ENCODE measurements at regions not wholly inside any gene's neighbourhood (a gene's known extent, or its start where the extent isn't known, plus 50 kb on each side); places are given as distances from the start of the nearest gene placed in this dataset.

DNA sequence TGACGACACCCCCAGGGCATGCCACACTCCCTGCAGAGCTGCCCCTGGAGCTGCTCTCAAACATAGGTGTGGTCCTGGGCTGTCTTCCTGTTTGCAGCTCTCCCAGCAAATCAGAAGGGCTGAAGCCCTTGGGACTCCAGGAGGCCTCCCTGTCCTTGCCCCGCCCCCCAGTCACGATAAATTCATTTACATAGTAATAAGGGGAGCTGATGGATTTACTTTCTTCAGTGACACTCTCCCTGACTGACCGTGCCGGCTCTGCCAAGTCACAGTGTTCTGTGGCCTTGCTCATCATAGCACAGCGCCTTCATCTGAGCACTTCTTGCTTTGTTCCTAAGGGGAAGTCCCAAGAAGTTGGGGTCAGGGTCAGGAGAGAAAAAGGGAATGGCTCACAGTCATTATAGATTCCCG, 121.4 kb downstream of the ENC1 start:
- Histone ChIP-seq H2AFZ (ENCODE audit: low read depth, low read length) (no peak overlapping the region), H3K9me2 (ENCODE audit: insufficient read depth, low read length) (no peaks in the 10 kb centered on the region), H3K27me3 (ENCODE audit: insufficient read depth, low read depth, low read length) (no peaks in the 10 kb centered on the region), H3F3A (ENCODE audit: insufficient read depth, low read length, poor library complexity, severe bottlenecking) (no peaks in the 10 kb centered on the region), H3K79me2 (replicated peaks; ENCODE audit: insufficient read depth, low read length) (no peaks in the 10 kb centered on the region), H3K9me3 (ENCODE audit: low read length) (no peaks in the 10 kb centered on the region), H3K9ac (ENCODE audit: low read length) (no peak overlapping the region), H3K4me2 (ENCODE audit: low read length) (no peak overlapping the region), H3K4me3 (ENCODE audit: low read length) (no peak overlapping the region), H3K36me3 (ENCODE audit: insufficient read depth, low read length) (no peaks in the 10 kb centered on the region), H4K20me1 (ENCODE audit: insufficient read depth) (no peaks in the 10 kb centered on the region), H3K27ac (ENCODE audit: low read length) (no peak overlapping the region)
- no peak for TF ChIP-seq TAF1 (IDR thresholded peaks at IDR 0.05; ENCODE audit: low read depth)
- TF ChIP-seq POLR2AphosphoS5 (IDR thresholded peaks at IDR 0.05) = no peak
- TF ChIP-seq EP300 (conservative IDR thresholded peaks at IDR 0.05; ENCODE audit: poor library complexity, severe bottlenecking) = no peak
- TF ChIP-seq, protein P1, sequence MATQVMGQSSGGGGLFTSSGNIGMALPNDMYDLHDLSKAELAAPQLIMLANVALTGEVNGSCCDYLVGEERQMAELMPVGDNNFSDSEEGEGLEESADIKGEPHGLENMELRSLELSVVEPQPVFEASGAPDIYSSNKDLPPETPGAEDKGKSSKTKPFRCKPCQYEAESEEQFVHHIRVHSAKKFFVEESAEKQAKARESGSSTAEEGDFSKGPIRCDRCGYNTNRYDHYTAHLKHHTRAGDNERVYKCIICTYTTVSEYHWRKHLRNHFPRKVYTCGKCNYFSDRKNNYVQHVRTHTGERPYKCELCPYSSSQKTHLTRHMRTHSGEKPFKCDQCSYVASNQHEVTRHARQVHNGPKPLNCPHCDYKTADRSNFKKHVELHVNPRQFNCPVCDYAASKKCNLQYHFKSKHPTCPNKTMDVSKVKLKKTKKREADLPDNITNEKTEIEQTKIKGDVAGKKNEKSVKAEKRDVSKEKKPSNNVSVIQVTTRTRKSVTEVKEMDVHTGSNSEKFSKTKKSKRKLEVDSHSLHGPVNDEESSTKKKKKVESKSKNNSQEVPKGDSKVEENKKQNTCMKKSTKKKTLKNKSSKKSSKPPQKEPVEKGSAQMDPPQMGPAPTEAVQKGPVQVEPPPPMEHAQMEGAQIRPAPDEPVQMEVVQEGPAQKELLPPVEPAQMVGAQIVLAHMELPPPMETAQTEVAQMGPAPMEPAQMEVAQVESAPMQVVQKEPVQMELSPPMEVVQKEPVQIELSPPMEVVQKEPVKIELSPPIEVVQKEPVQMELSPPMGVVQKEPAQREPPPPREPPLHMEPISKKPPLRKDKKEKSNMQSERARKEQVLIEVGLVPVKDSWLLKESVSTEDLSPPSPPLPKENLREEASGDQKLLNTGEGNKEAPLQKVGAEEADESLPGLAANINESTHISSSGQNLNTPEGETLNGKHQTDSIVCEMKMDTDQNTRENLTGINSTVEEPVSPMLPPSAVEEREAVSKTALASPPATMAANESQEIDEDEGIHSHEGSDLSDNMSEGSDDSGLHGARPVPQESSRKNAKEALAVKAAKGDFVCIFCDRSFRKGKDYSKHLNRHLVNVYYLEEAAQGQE (IDR thresholded peaks at IDR 0.05; ENCODE audit: borderline replicate concordance) = no peak
- no peak for TF ChIP-seq EZH2 (IDR thresholded peaks at IDR 0.05; ENCODE audit: borderline replicate concordance, insufficient read depth, low read length, poor library complexity, severe bottlenecking)
- TF ChIP-seq CTCF (IDR thresholded peaks at IDR 0.05; ENCODE audit: poor library complexity, severe bottlenecking) = no peak
- TF ChIP-seq SMC3 (conservative IDR thresholded peaks at IDR 0.05; ENCODE audit: poor library complexity) = no peak
- no peak for TF ChIP-seq RAD21 (conservative IDR thresholded peaks at IDR 0.05)
- TF ChIP-seq MXI1 (conservative IDR thresholded peaks at IDR 0.05; ENCODE audit: poor library complexity, severe bottlenecking) = no peak

DNA sequence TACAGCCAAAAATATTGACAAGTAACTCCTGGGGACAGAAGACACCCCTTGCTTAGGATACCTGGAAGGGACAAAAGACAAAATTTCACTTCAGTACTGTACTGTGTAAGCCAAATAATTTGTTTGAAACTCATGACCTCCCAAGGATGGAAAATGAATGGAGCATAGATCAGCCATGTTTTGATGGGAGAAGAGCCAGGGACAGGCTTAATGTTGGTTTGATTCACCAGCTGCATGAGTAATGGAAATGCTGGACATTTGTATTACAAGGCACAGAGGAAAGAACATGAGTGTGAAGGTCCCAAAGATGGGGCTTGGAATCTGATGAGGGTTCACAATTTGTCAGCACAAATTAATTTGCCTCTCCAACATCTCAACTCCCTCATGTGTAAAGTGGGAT, 122.8 kb downstream of the ENC1 start:
- TF ChIP-seq SMC3 (conservative IDR thresholded peaks at IDR 0.05; ENCODE audit: poor library complexity) = no peak
- Histone ChIP-seq H3K36me3 (ENCODE audit: insufficient read depth, low read length) (no peaks in the 10 kb centered on the region), H3F3A (ENCODE audit: insufficient read depth, low read length, poor library complexity, severe bottlenecking) (no peaks in the 10 kb centered on the region), H2AFZ (ENCODE audit: low read depth, low read length) (no peak overlapping the region), H3K79me2 (replicated peaks; ENCODE audit: insufficient read depth, low read length) (no peaks in the 10 kb centered on the region), H3K27me3 (ENCODE audit: insufficient read depth, low read depth, low read length) (no peaks in the 10 kb centered on the region), H3K4me2 (ENCODE audit: low read length) (no peak overlapping the region), H3K9ac (ENCODE audit: low read length) (no peak overlapping the region), H4K20me1 (ENCODE audit: insufficient read depth) (no peaks in the 10 kb centered on the region), H3K27ac (ENCODE audit: low read length) (no peak overlapping the region), H3K9me3 (ENCODE audit: low read length) (no peaks in the 10 kb centered on the region), H3K4me3 (ENCODE audit: low read length) (no peak overlapping the region), H3K9me2 (ENCODE audit: insufficient read depth, low read length) (no peaks in the 10 kb centered on the region)

- H3K4me3 ChIP-seq (ENCODE audit: low read length) = no peak overlapping the region
- H3K4me2 ChIP-seq (ENCODE audit: low read length) = no peak overlapping the region
- no peaks in the 10 kb centered on the region for H3K79me2 ChIP-seq (replicated peaks; ENCODE audit: insufficient read depth, low read length)
- no peaks in the 10 kb centered on the region for H3K27me3 ChIP-seq (ENCODE audit: insufficient read depth, low read depth, low read length)
- H3K27ac ChIP-seq (ENCODE audit: low read length) = no peak overlapping the region
- H2AFZ ChIP-seq (ENCODE audit: low read depth, low read length) = no peak overlapping the region
- H3F3A ChIP-seq (ENCODE audit: insufficient read depth, low read length, poor library complexity, severe bottlenecking) = no peaks in the 10 kb centered on the region
- no peaks in the 10 kb centered on the region for H3K36me3 ChIP-seq (ENCODE audit: insufficient read depth, low read length)
- no peaks in the 10 kb centered on the region for H4K20me1 ChIP-seq (ENCODE audit: insufficient read depth)
- no peak overlapping the region for H3K9ac ChIP-seq (ENCODE audit: low read length)
- no peaks in the 10 kb centered on the region for H3K9me3 ChIP-seq (ENCODE audit: low read length)
- TF ChIP-seq TAF1 (IDR thresholded peaks at IDR 0.05; ENCODE audit: low read depth) = no peak
- no peak for TF ChIP-seq MXI1 (conservative IDR thresholded peaks at IDR 0.05; ENCODE audit: poor library complexity, severe bottlenecking)
- TF ChIP-seq, protein P1 (IDR thresholded peaks at IDR 0.05; ENCODE audit: borderline replicate concordance) = peak; percentile 25
- no peak for TF ChIP-seq RAD21 (conservative IDR thresholded peaks at IDR 0.05)
- H3K9me2 ChIP-seq (ENCODE audit: insufficient read depth, low read length) = no peaks in the 10 kb centered on the region
Measured at GRCh38 chr5:74516211-74516636, 124.3 kb downstream of the ENC1 start.
